Suprapubic skin (tissue), 4 donors: ENCODE measurements at regions not wholly inside any gene's neighbourhood (a gene's known extent, or its start where the extent isn't known, plus 50 kb on each side); places are given as distances from the start of the nearest gene placed in this dataset.
A peak's percentile ranks its signal among the peaks of the same experiment; 100 is the strongest.

Source experiments
- DNase-seq, 2 donors: peaks; one replicate each; pipeline ENCODE4 v3.0.0-alpha.2; 2019; ENCODE audit warnings: low spot score in 2 of 2
- H3K27ac ChIP-seq: fragments of 200-600 bp; sonication (generic); one replicate; pipeline ENCODE4 v1.5.1; 2019
- H3K27me3 ChIP-seq: fragments of 200-600 bp; sonication (generic); one replicate; pipeline ENCODE4 v1.5.1; 2019
- H3K36me3 ChIP-seq: fragments of 200-600 bp; sonication (generic); one replicate; pipeline ENCODE4 v1.5.1; 2019
- H3K4me1 ChIP-seq: fragments of 200-600 bp; sonication (generic); one replicate; pipeline ENCODE4 v1.5.1; 2019
- H3K4me3 ChIP-seq: fragments of 200-600 bp; sonication (generic); one replicate; pipeline ENCODE4 v1.5.1; 2019; ENCODE audit warnings: mild to moderate bottlenecking
- H3K9me3 ChIP-seq: fragments of 200-600 bp; sonication (generic); one replicate; pipeline ENCODE4 v1.5.1; 2019
- CTCF ChIP-seq, 2 donors: fragments of 200-600 bp in 1 of 2; fragments of 450-650 bp in 1 of 2; sonication (generic) in 1 of 2; IDR thresholded peaks; one replicate each; pipeline ENCODE4 v1.5.1; 2016 to 2019; ENCODE audit warnings: antibody characterized with exemption in 2 of 2, mild to moderate bottlenecking in 1 of 2, moderate library complexity in 1 of 2
- EP300 ChIP-seq: sonication (generic); formaldehyde crosslinking; IDR thresholded peaks from one replicate; pipeline ENCODE4 v1.6.1; 2017; ENCODE audit warnings: antibody characterized with exemption
- POLR2A ChIP-seq, 2 donors: fragments of 450-650 bp; IDR thresholded peaks; one replicate each; pipeline ENCODE4 v1.6.1; 2017; ENCODE audit warnings: antibody characterized with exemption in 2 of 2, mild to moderate bottlenecking in 2 of 2, moderate library complexity in 2 of 2
- POLR2AphosphoS5 ChIP-seq, 3 donors: sonication (generic); formaldehyde crosslinking; IDR thresholded peaks; one replicate each; pipeline ENCODE4 v1.6.1; 2017; ENCODE audit warnings: antibody characterized with exemption in 3 of 3
- WGBS: methylation state at CpG from one replicate; pipeline ENCODE4 v1.1.5; 2018; 5-methylcytosine and 5-hydroxymethylcytosine counted together

- peak in 1 of 2 donors; percentile 57 for DNase-seq
Observed at GRCh38 chr9:129500161-129500862, 120.6 kb downstream of the C9orf50 start.

DNA sequence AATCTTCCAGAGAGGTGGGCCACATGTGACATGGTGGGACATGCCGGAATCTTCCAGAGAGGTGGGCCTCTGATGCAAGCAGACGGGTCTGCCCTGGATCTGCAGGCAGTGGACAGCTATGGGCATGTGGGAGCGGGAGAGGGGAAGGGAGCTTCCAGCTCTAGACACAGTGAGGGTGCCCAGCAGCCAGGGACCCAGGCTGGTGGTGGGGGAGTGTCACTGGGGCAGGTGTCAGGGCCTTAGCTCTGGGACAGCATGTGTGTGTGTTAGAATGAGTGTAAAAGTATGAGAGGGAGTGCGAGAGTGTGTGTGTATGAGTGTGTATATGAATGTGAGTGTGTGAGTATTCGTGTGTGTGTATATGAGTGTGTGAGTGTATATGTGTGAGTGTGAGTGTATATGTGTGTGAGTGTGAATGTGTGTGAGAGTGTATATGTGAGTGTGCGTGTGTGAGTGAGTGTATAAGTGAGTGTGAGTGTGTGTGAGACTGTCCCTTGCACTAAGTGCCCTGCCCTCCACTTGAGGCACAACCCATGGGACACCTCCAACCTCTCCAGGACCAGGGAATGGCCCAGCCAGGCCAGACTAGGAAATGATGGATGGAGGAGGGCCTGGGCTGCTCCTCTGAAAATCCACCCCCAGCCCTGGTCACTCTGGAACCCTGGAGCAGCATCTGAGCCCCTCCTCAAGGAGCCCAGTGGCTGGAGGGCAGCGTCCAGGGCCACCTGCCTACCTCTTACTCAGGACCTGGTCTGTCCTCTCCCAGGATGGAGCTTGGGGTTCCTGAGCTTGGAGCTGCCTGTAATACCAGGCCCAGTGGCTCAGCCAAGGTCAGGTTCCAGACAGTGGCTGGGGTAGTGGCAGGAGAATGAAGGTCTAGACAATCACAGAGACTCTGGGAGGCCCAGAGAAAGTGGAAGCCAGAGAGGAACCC lies 122.2 kb downstream of the C9orf50 start:
- peak in 1 of 2 donors; percentile 66 for DNase-seq
- Histone ChIP-seq H3K9me3 (no peaks in the 10 kb centered on the region), H3K4me3 (peak overlapping the region; percentile 58), H3K27ac (peak overlapping the region; percentile 98), H3K4me1 (peaks cover 67% of the 10 kb centered on the region), H3K36me3 (peaks cover 14% of the 10 kb centered on the region), H3K27me3 (no peaks in the 10 kb centered on the region)
- WGBS = 81% methylated on average over 6 of the region's 7 CpGs
- no peak for TF ChIP-seq EP300
- TF ChIP-seq POLR2A (IDR thresholded peaks at IDR 0.05) = no peak
- TF ChIP-seq POLR2AphosphoS5 (IDR thresholded peaks at IDR 0.05) = no peak
- TF ChIP-seq CTCF (IDR thresholded peaks at IDR 0.05) = no peak

More at GRCh38 chr9:129500161-129500862, 120.6 kb downstream of the C9orf50 start:
- TF ChIP-seq EP300 (no peak), POLR2AphosphoS5 (IDR thresholded peaks at IDR 0.05) (no peak), POLR2A (IDR thresholded peaks at IDR 0.05) (no peak), CTCF (IDR thresholded peaks at IDR 0.05) (no peak)
- no peaks in the 10 kb centered on the region for H3K9me3 ChIP-seq
- no peak overlapping the region for H3K4me3 ChIP-seq
- WGBS = 58% methylated on average over 18 of the region's 18 CpGs
- H3K27me3 ChIP-seq = no peaks in the 10 kb centered on the region
- H3K4me1 ChIP-seq = peaks cover 51% of the 10 kb centered on the region
- H3K27ac ChIP-seq = peak overlapping the region; percentile 98
- peaks cover 20% of the 10 kb centered on the region for H3K36me3 ChIP-seq

DNA sequence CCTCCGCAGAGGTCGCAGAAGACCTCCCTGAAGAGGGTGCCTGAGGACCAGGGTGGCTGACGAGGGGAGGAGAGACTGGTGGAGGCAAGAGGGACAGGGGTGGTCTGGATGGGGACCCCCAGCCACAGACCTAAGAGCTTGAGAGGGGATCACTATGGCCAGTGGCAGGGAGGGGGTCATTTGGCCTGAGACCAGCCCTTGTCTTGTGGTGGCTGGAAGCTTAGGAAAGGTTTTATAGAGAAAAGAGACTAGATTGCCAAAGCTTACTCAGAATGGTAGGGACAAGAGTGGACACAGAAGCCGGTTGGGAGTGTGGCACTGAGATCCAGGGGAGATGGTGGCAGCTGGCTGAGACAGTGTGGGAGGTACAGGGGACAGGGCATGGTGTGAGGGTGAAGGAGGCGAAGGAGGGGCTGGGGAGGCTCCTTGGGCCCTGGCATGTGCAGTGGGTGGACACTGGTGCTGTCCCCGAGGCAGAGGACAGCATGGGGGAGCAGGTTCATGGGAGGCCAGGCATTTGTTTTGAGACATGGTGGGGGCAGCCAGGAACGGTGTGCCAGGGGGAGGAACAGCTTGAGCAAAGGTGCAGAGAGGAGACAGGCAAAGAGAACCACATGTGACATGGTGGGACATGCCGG lies 123.0 kb downstream of the C9orf50 start:
- Histone ChIP-seq H3K36me3 (peaks cover 8% of the 10 kb centered on the region), H3K4me3 (peak overlapping the region; percentile 58), H3K4me1 (peaks cover 75% of the 10 kb centered on the region), H3K27ac (peak overlapping the region; percentile 98), H3K27me3 (no peaks in the 10 kb centered on the region), H3K9me3 (no peaks in the 10 kb centered on the region)
- peak in 1 of 2 donors; percentile 73 for DNase-seq
- TF ChIP-seq POLR2A (IDR thresholded peaks at IDR 0.05) = no peak
- TF ChIP-seq EP300 = no peak
- TF ChIP-seq POLR2AphosphoS5 (IDR thresholded peaks at IDR 0.05) = no peak
- no peak for TF ChIP-seq CTCF (IDR thresholded peaks at IDR 0.05)
- WGBS = 56% methylated on average over 8 of the region's 8 CpGs

- peaks cover 11% of the 10 kb centered on the region for H3K36me3 ChIP-seq
- H3K27me3 ChIP-seq = no peaks in the 10 kb centered on the region
- H3K4me1 ChIP-seq = peaks cover 82% of the 10 kb centered on the region
- peak overlapping the region; percentile 58 for H3K4me3 ChIP-seq
- 14% methylated on average over 9 of the region's 16 CpGs for WGBS
- H3K9me3 ChIP-seq = no peaks in the 10 kb centered on the region
- H3K27ac ChIP-seq = peak overlapping the region; percentile 98
- TF ChIP-seq CTCF (IDR thresholded peaks at IDR 0.05) (no peak), POLR2A (IDR thresholded peaks at IDR 0.05) (no peak), POLR2AphosphoS5 (IDR thresholded peaks at IDR 0.05) (no peak), EP300 (no peak)
- peak in 1 of 2 donors; percentile 76 for DNase-seq
Observed at GRCh38 chr9:129497005-129497812, 123.7 kb downstream of the C9orf50 start.
